ENCODE measurements at regions not wholly inside any gene's neighbourhood (a gene's known extent, or its start where the extent isn't known, plus 50 kb on each side); places are given as distances from the start of the nearest gene placed in this dataset.

- TF ChIP-seq CTCF (IDR thresholded peaks at IDR 0.05): no peak
- TF ChIP-seq POLR2A (IDR thresholded peaks at IDR 0.05): no peak
These were observed 145.3 kb upstream of the CDH20 start for GRCh38 chr18:61187971-61188370.
